Vagina (tissue), 2 donors: ENCODE measurements at regions not wholly inside any gene's neighbourhood (a gene's known extent, or its start where the extent isn't known, plus 50 kb on each side); places are given as distances from the start of the nearest gene placed in this dataset.
"Not testable (repeated sequence)": the region's sequence is repeated elsewhere in the genome, so short reads cannot be mapped to it uniquely, and the experiment has no call there.

Experiments used
- DNase-seq, 2 donors: peaks; one replicate each; pipeline ENCODE4 v3.0.0-alpha.2; 2017; ENCODE audit errors: extremely low spot score in 2 of 2
- H3K27ac ChIP-seq: fragments of 200-600 bp; sonication (generic); one replicate; pipeline ENCODE4 v1.5.1; 2019
- H3K27me3 ChIP-seq: fragments of 200-600 bp; sonication (generic); one replicate; pipeline ENCODE4 v1.5.1; 2019
- H3K36me3 ChIP-seq, 2 donors: fragments of 200-600 bp; sonication (generic); one replicate each; pipeline ENCODE4 v1.5.1; 2017 to 2019
- H3K4me1 ChIP-seq: fragments of 200-600 bp; sonication (generic); one replicate; pipeline ENCODE4 v1.5.1; 2019
- H3K4me3 ChIP-seq, 2 donors: fragments of 200-600 bp; sonication (generic); 1 replicate in 1 of 2; 2 replicates in 1 of 2; pipeline ENCODE4 v1.5.1; 2016 to 2019
- H3K9me3 ChIP-seq: fragments of 200-600 bp; sonication (generic); one replicate; pipeline ENCODE4 v1.5.1; 2019
- POLR2A ChIP-seq, 2 donors: fragments of 450-650 bp; IDR thresholded peaks; one replicate each; pipeline ENCODE4 v1.6.1; 2017; ENCODE audit warnings: antibody characterized with exemption in 2 of 2, mild to moderate bottlenecking in 2 of 2, moderate library complexity in 2 of 2
- POLR2AphosphoS5 ChIP-seq, 2 donors: sonication (generic); formaldehyde crosslinking; IDR thresholded peaks; one replicate each; pipeline ENCODE4 v1.9.0; 2017; ENCODE audit warnings: antibody characterized with exemption in 2 of 2, mild to moderate bottlenecking in 2 of 2, low read depth in 1 of 2; ENCODE audit not compliant: insufficient read depth in 1 of 2
- intact Hi-C: fragments of 100-400 bp; cut with DNase I; formaldehyde crosslinking; loops from one replicate; pipeline ENCODE4 v1.15.1; 2023
- TF ChIP-seq, protein P1 (sequence below), 3 experiments: fragments of 450-650 bp in 2 of 3; fragments of 200-600 bp in 1 of 3; sonication (generic) in 1 of 3; IDR thresholded peaks; one replicate each; pipeline ENCODE4 v1.5.1; 2017 to 2019; ENCODE audit warnings: antibody characterized with exemption in 3 of 3, mild to moderate bottlenecking in 2 of 3, moderate library complexity in 2 of 3

DNA sequence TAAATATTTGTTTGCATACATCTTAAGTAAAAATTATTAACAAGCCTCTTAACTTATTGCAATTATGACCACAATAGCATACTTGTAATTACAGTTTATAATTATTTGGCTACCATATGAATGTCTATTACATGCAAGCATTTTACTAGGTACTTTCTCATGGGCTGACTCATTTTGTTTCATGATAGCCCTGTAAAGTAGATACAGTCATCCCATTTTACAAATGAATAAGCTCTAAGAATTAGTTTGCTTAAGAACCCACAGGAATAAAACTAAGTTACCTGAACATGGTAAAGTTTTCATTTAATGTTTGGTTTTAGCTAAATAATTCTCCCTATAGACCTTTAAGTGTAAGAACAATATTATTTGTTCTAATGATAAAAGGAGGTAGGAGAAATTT is 126.6 kb upstream of the IZUMO3 start:
- H3K9me3 ChIP-seq, result no peaks in the 10 kb centered on the region
- intact Hi-C loops, result no loop called here
- H3K4me1 ChIP-seq, result no peaks in the 10 kb centered on the region
- DNase-seq, result no peak
- no peaks in the 10 kb centered on the region for H3K27me3 ChIP-seq
- H3K36me3 ChIP-seq, result no peaks in the 10 kb centered on the region
- H3K27ac ChIP-seq, result no peak overlapping the region
- no peak for TF ChIP-seq POLR2A (IDR thresholded peaks at IDR 0.05)
- TF ChIP-seq, protein P1, sequence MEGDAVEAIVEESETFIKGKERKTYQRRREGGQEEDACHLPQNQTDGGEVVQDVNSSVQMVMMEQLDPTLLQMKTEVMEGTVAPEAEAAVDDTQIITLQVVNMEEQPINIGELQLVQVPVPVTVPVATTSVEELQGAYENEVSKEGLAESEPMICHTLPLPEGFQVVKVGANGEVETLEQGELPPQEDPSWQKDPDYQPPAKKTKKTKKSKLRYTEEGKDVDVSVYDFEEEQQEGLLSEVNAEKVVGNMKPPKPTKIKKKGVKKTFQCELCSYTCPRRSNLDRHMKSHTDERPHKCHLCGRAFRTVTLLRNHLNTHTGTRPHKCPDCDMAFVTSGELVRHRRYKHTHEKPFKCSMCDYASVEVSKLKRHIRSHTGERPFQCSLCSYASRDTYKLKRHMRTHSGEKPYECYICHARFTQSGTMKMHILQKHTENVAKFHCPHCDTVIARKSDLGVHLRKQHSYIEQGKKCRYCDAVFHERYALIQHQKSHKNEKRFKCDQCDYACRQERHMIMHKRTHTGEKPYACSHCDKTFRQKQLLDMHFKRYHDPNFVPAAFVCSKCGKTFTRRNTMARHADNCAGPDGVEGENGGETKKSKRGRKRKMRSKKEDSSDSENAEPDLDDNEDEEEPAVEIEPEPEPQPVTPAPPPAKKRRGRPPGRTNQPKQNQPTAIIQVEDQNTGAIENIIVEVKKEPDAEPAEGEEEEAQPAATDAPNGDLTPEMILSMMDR (IDR thresholded peaks at IDR 0.05), result no peak
- no peak for TF ChIP-seq POLR2AphosphoS5 (IDR thresholded peaks at IDR 0.05; ENCODE audit: insufficient read depth in 1 of 2, low read depth in 1 of 2)
- H3K4me3 ChIP-seq, result no peak overlapping the region

DNA sequence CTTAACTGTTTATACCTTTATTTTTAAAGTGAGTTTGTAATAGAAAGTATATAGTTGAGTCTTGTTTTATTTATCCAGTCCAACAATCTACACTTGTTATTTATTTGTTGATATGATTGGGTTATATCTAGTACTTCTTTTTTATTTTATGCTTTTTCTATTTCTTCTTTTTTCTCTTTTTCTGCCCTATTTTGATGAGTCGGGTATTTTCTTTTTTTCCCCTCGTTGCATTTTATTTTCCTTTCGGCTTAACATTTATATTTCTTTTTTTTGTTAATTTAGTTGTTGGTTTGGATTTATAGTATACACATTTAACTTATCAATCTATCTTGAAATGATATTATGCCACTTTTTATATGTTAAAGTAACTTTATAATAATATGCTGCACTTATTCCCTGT is 111.7 kb upstream of the IZUMO3 start:
- TF ChIP-seq POLR2A (IDR thresholded peaks at IDR 0.05), result no peak
- TF ChIP-seq POLR2AphosphoS5 (IDR thresholded peaks at IDR 0.05; ENCODE audit: insufficient read depth in 1 of 2, low read depth in 1 of 2), result no peak
- TF ChIP-seq, protein P1 (IDR thresholded peaks at IDR 0.05), result no peak
- no peaks in the 10 kb centered on the region for H3K27me3 ChIP-seq
- H3K4me1 ChIP-seq, result no peaks in the 10 kb centered on the region
- H3K4me3 ChIP-seq, result no peak overlapping the region
- no peaks in the 10 kb centered on the region for H3K36me3 ChIP-seq
- H3K27ac ChIP-seq, result no peak overlapping the region
- H3K9me3 ChIP-seq, result no peaks in the 10 kb centered on the region
- intact Hi-C loops, result no loop called here
- no peak for DNase-seq

DNA sequence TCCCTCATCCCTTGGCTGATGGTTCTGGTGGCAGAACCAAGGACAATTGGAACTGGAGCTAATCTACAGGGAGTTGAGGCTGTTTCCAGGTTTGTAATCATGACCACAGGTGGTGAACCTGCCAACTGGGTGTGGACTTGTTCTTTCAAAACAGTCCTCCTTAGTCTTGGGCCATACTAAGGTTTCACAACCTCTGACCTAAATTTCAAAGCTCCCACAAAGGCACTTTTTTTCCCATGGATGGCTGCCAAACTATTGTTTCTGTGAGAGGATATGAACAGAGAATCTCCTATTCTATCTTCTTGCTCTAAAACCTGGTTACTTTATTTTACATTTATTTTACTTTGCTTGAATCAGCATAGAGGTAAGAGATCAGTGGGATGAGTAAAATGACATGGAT is 106.5 kb upstream of the IZUMO3 start:
- Histone ChIP-seq H3K27me3 (no peaks in the 10 kb centered on the region), H3K4me3 (no peak overlapping the region), H3K4me1 (no peaks in the 10 kb centered on the region), H3K9me3 (no peaks in the 10 kb centered on the region), H3K27ac (no peak overlapping the region), H3K36me3 (no peaks in the 10 kb centered on the region)
- no peak for TF ChIP-seq POLR2A (IDR thresholded peaks at IDR 0.05)
- TF ChIP-seq POLR2AphosphoS5 (IDR thresholded peaks at IDR 0.05; ENCODE audit: insufficient read depth in 1 of 2, low read depth in 1 of 2), result no peak
- TF ChIP-seq, protein P1 (IDR thresholded peaks at IDR 0.05), result no peak
- DNase-seq, result no peak
- intact Hi-C loops, result no loop called here

DNA sequence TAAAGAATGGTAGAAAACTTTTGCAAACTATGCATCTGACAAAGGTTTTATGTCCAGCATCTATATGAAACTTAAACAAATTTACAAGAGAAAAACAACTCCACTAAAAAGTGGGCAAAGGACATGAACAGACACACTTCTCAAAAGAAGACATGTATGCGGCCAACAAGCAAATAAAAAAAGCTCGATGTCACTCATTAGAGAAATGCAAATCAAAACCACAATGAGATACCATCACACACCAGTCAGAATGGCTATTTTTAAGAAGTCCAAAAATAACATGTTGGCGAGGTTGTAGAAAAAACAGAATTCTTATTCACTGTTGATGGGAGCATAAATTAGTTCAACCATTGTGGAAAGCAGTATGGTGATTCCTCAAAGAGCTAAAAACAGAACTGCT is 83.1 kb upstream of the IZUMO3 start:
- intact Hi-C loops, result not testable (repeated sequence)

DNA sequence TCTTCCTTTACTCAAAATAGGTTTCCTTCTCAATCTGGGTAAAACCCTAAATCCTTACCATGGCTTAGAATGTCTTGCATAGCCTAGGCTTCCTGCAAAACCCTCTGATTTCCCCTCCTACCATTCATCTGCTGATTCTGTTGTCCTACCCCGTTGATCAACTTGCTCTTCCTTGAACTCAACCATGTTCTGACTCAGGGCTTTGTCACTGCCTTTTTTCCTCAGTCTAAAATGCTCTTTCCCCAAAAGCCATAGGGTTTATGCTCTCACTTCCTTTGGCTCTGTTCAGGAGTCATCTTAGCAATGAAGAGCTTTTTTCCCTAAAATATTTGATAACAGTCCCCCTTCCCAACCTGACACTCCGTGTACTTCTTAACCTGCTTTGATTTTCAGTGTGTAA is 79.4 kb upstream of the IZUMO3 start:
- Histone ChIP-seq H3K27me3 (no peaks in the 10 kb centered on the region), H3K9me3 (no peaks in the 10 kb centered on the region), H3K4me3 (no peak overlapping the region), H3K27ac (no peak overlapping the region), H3K4me1 (no peaks in the 10 kb centered on the region), H3K36me3 (no peaks in the 10 kb centered on the region)
- TF ChIP-seq, protein P1 (IDR thresholded peaks at IDR 0.05), result no peak
- TF ChIP-seq POLR2AphosphoS5 (IDR thresholded peaks at IDR 0.05; ENCODE audit: insufficient read depth in 1 of 2, low read depth in 1 of 2), result no peak
- no peak for TF ChIP-seq POLR2A (IDR thresholded peaks at IDR 0.05)
- no peak for DNase-seq
- intact Hi-C loops, result no loop called here

More for the DNA sequence above, 83.1 kb upstream of the IZUMO3 start:
- not testable (repeated sequence) for H3K36me3 ChIP-seq, H3K4me1 ChIP-seq, H3K4me3 ChIP-seq, DNase-seq, H3K9me3 ChIP-seq, H3K27ac ChIP-seq, H3K27me3 ChIP-seq

DNA sequence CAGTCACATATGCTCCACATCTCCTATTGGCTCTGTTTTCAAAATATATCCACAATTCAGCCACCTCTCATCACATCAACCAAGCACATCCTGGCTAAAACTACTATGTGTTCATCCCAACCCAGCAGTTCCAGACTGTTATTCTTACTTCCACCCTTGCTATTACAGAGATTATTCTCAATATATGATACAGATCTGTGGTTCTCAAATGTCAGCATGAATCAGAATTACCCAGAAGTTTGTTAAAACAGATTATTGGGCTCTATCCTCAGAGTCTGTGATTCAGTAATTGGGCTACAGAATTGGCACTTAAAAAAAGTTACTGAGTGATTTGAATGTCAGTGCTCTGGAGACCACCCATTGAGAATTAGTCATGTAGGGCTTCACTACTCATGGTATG is 78.8 kb upstream of the IZUMO3 start:
- no peak for DNase-seq
- H3K27me3 ChIP-seq, result no peaks in the 10 kb centered on the region
- no peaks in the 10 kb centered on the region for H3K9me3 ChIP-seq
- no peaks in the 10 kb centered on the region for H3K36me3 ChIP-seq
- no peak overlapping the region for H3K27ac ChIP-seq
- TF ChIP-seq POLR2A (IDR thresholded peaks at IDR 0.05), result no peak
- no peak for TF ChIP-seq POLR2AphosphoS5 (IDR thresholded peaks at IDR 0.05; ENCODE audit: insufficient read depth in 1 of 2, low read depth in 1 of 2)
- TF ChIP-seq, protein P1 (IDR thresholded peaks at IDR 0.05), result no peak
- H3K4me1 ChIP-seq, result no peaks in the 10 kb centered on the region
- intact Hi-C loops, result no loop called here
- H3K4me3 ChIP-seq, result no peak overlapping the region
